B cell (primary cell): ENCODE measurements at regions not wholly inside any gene's neighbourhood (a gene's known extent, or its start where the extent isn't known, plus 50 kb on each side); places are given as distances from the start of the nearest gene placed in this dataset.

Experiments used
- ATAC-seq: fragments of 200-7000 bp; cut with Tn5 transposase; one replicate; pipeline ENCODE4 v1.10.0; 2021; ENCODE audit warnings: low read depth, mild to moderate bottlenecking, moderate number of reproducible peaks, moderate library complexity
- CTCF ChIA-PET: fragments of 350-600 bp; sonication (Branson Sonifier 250); formaldehyde crosslinking; loops from one replicate; lab custom pipeline; 2021; ENCODE audit warnings: antibody characterized with exemption, inconsistent platforms; lab: Charles Lee
- POLR2A ChIA-PET: fragments of 350-600 bp; sonication (Branson Sonifier 250); formaldehyde crosslinking; loops from one replicate; lab custom pipeline; 2021; ENCODE audit warnings: antibody characterized with exemption; lab: Charles Lee
- DNase-seq: peaks from one replicate; pipeline ENCODE4 v3.0.0; 2013
- H2AFZ ChIP-seq: 2 replicates; pipeline ENCODE4 v1.6.1; 2012; ENCODE audit warnings: mild to moderate bottlenecking, low read depth, low read length; ENCODE audit not compliant: insufficient read depth, poor library complexity, severe bottlenecking
- H3K27ac ChIP-seq, 2 donors: 1 replicate in 1 of 2; 2 replicates in 1 of 2; pipeline ENCODE4 v1.5.1; 2012 to 2013; ENCODE audit warnings: low read length in 2 of 2, mild to moderate bottlenecking in 2 of 2, moderate library complexity in 1 of 2
- H3K27me3 ChIP-seq, 4 experiments: fragments of 200-600 bp in 1 of 4; sonication (generic) in 1 of 4; replicated peaks in 1 of 4; 1 replicate in 2 of 4; 2 replicates in 2 of 4; pipeline versions ENCODE4 v1.6.1 to v1.7.0; 2013 to 2016; ENCODE audit warnings: low read length in 3 of 4, mild to moderate bottlenecking in 2 of 4, mixed read lengths in 1 of 4, moderate library complexity in 1 of 4; ENCODE audit not compliant: insufficient read depth in 4 of 4, control insufficient read depth in 3 of 4; ENCODE audit errors: control extremely low read depth in 1 of 4
- H3K36me3 ChIP-seq, 2 experiments: replicated peaks in 1 of 2; 1 replicate in 1 of 2; 2 replicates in 1 of 2; pipeline versions ENCODE4 v1.6.1 to v1.7.1; 2013; ENCODE audit warnings: low read length in 1 of 2; ENCODE audit not compliant: insufficient read depth in 2 of 2, control insufficient read depth in 1 of 2; ENCODE audit errors: control extremely low read depth in 1 of 2, extremely low read depth in 1 of 2
- H3K4me1 ChIP-seq, 2 donors: fragments of 200-600 bp in 1 of 2; sonication (generic) in 1 of 2; 1 replicate in 1 of 2; 2 replicates in 1 of 2; pipeline versions ENCODE4 v1.5.1 to v1.6.1; 2013 to 2017; ENCODE audit warnings: low read length in 2 of 2; ENCODE audit not compliant: control insufficient read depth in 2 of 2, insufficient read depth in 2 of 2
- H3K4me2 ChIP-seq: replicated peaks from 2 replicates; pipeline ENCODE3; 2012; ENCODE audit warnings: mild to moderate bottlenecking, low read depth, low read length; ENCODE audit not compliant: poor library complexity, severe bottlenecking
- H3K4me3 ChIP-seq, 5 experiments: fragments of 200-600 bp in 1 of 5; sonication (generic) in 1 of 5; 1 replicate in 3 of 5; 2 replicates in 2 of 5; pipeline versions ENCODE4 v1.5.1 to v1.7.0; 2011 to 2016; ENCODE audit warnings: low read length in 4 of 5, mild to moderate bottlenecking in 4 of 5, low read depth in 2 of 5, control low read depth in 1 of 5, moderate library complexity in 1 of 5; ENCODE audit not compliant: insufficient read depth in 1 of 5; ENCODE audit errors: control extremely low read depth in 1 of 5, extremely low read depth in 1 of 5
- H3K79me2 ChIP-seq: fragments of 200-600 bp; sonication (generic); one replicate; pipeline ENCODE4 v1.6.0; 2016; ENCODE audit warnings: low read length; ENCODE audit not compliant: control insufficient read depth, insufficient read depth
- H3K9ac ChIP-seq: fragments of 200-600 bp; sonication (generic); 2 replicates; pipeline ENCODE4 v1.6.1; 2017; ENCODE audit warnings: mild to moderate bottlenecking, low read length, moderate library complexity
- H3K9me3 ChIP-seq, 3 donors: one replicate each; pipeline versions ENCODE4 v1.6.1 to v1.7.1; 2013; ENCODE audit warnings: low read length in 2 of 3; ENCODE audit not compliant: control insufficient read depth in 2 of 3, insufficient read depth in 1 of 3; ENCODE audit errors: control extremely low read depth in 1 of 3
- H4K20me1 ChIP-seq: 2 replicates; pipeline ENCODE4 v1.6.0; 2012; ENCODE audit warnings: mild to moderate bottlenecking, low read length; ENCODE audit not compliant: insufficient read depth, control insufficient read depth, poor library complexity, severe bottlenecking
- H3K27ac Mint-ChIP-seq: one replicate; pipeline ENCODE4 v1.8.0; 2021; ENCODE audit warnings: mixed read lengths
- H3K27me3 Mint-ChIP-seq: one replicate; pipeline ENCODE4 v1.8.0; 2021; ENCODE audit warnings: mixed read lengths
- H3K4me1 Mint-ChIP-seq: one replicate; pipeline ENCODE4 v1.8.0; 2021; ENCODE audit warnings: mixed read lengths
- H3K4me3 Mint-ChIP-seq: one replicate; pipeline ENCODE4 v1.8.0; 2021; ENCODE audit warnings: mixed read lengths
- H3K9me3 Mint-ChIP-seq: one replicate; pipeline ENCODE4 v1.8.0; 2022; ENCODE audit warnings: mixed read lengths; ENCODE audit not compliant: insufficient read depth
- EZH2 ChIP-seq: IDR thresholded peaks from 2 replicates; pipeline ENCODE4 v1.6.1; 2012; ENCODE audit warnings: borderline replicate concordance, low read depth, mild to moderate bottlenecking, moderate library complexity, low read length; ENCODE audit not compliant: insufficient read depth, poor library complexity, severe bottlenecking
- WGBS: methylation state at CpG from one replicate; pipeline ENCODE4 v1.1.5; 2013; ENCODE audit warnings: missing lambda C conversion rate; ENCODE audit not compliant: insufficient coverage; 5-methylcytosine and 5-hydroxymethylcytosine counted together
- intact Hi-C: fragments of 100-400 bp; cut with micrococcal nuclease; formaldehyde crosslinking; loops from one replicate; pipeline ENCODE4 v1.10.0; 2022
- TF ChIP-seq, protein P1 (sequence below): fragments of 200-600 bp; IDR thresholded peaks from one replicate; pipeline ENCODE4 v1.8.0; 2022; ENCODE audit warnings: antibody characterized with exemption, mild to moderate bottlenecking

DNA sequence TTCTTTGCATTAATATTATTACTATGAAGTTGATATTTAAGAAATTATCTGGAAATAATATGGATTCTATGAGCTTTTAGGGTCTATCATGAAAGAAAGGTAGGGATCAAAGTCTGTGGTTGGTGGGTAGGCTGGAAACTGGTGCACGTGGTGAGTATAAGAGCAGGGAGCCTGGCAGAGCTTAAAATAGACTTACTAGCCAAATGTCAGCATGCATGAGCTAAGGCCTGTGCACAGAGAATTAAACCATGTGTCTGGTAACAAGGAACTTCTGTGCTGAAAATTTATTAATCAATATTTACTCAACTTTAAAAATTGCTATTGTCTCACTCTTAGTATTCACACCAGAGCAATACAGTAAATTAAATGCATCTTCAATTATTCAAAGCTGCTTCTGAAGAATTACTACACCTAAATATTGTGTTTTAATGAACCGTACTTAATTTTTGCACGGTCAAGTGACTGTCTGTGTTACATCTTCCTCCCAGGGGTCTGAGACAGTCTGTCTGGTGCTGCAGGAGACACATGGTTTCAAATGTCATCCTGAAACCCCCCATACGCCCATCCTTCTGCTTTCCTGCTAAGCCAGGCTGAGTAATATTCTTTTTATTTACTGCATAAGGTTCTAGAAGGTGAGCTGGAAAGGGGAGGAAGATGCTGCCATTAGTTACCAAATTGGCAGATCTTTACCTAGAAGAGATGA is 161.0 kb upstream of the NLRP1 start:
- POLR2A ChIA-PET, result no interaction called here
- Histone ChIP-seq H3K27me3 (no peaks in the 10 kb centered on the region), H3K4me1 (no peaks in the 10 kb centered on the region), H4K20me1 (no peaks in the 10 kb centered on the region), H3K27ac (no peak overlapping the region), H3K4me3 (no peak overlapping the region), H2AFZ (no peak overlapping the region), H3K9me3 (no peaks in the 10 kb centered on the region), H3K9ac (no peak overlapping the region), H3K79me2 (no peaks in the 10 kb centered on the region), H3K36me3 (no peaks in the 10 kb centered on the region), H3K4me2 (no peak overlapping the region)
- Mint-ChIP-seq H3K4me1 (no peaks in the 10 kb centered on the region), H3K27ac (no peak overlapping the region), H3K27me3 (peaks cover 13% of the 10 kb centered on the region), H3K4me3 (no peak overlapping the region), H3K9me3 (peaks cover 2% of the 10 kb centered on the region)
- CTCF ChIA-PET, result no interaction called here
- intact Hi-C loops, result no loop called here
- 94% methylated on average over 3 of the region's 4 CpGs for WGBS
- DNase-seq, result no peak
- no peak for ATAC-seq
- no peak for TF ChIP-seq EZH2
- TF ChIP-seq, protein P1, sequence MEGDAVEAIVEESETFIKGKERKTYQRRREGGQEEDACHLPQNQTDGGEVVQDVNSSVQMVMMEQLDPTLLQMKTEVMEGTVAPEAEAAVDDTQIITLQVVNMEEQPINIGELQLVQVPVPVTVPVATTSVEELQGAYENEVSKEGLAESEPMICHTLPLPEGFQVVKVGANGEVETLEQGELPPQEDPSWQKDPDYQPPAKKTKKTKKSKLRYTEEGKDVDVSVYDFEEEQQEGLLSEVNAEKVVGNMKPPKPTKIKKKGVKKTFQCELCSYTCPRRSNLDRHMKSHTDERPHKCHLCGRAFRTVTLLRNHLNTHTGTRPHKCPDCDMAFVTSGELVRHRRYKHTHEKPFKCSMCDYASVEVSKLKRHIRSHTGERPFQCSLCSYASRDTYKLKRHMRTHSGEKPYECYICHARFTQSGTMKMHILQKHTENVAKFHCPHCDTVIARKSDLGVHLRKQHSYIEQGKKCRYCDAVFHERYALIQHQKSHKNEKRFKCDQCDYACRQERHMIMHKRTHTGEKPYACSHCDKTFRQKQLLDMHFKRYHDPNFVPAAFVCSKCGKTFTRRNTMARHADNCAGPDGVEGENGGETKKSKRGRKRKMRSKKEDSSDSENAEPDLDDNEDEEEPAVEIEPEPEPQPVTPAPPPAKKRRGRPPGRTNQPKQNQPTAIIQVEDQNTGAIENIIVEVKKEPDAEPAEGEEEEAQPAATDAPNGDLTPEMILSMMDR, result no peak

DNA sequence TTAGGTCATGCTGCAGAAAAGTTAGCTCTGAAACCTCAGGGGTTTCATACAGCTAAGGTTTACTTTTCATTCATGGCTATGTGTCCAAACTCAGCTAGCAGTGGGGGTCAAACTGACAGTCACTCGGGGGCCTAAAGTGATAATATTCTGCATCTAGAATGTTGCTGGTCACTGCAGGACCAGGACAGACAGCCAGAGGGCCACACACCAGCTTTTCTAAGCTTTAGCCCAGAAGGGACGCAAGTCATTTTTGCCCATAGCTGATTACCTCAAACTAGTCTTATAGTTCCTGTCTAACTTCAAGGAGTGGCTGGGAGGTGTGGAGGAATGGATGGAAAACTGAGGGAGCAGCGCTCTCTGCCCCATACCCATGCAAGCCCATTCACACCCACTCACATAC is 163.0 kb upstream of the NLRP1 start:
- Mint-ChIP-seq H3K27me3 (peaks cover 13% of the 10 kb centered on the region), H3K9me3 (peaks cover 2% of the 10 kb centered on the region), H3K4me1 (no peaks in the 10 kb centered on the region), H3K27ac (no peak overlapping the region), H3K4me3 (no peak overlapping the region)
- intact Hi-C loops, result no loop called here
- Histone ChIP-seq H3K27me3 (no peaks in the 10 kb centered on the region), H4K20me1 (no peaks in the 10 kb centered on the region), H2AFZ (no peak overlapping the region), H3K4me1 (no peaks in the 10 kb centered on the region), H3K4me2 (no peak overlapping the region), H3K9me3 (no peaks in the 10 kb centered on the region), H3K27ac (no peak overlapping the region), H3K4me3 (no peak overlapping the region), H3K36me3 (no peaks in the 10 kb centered on the region), H3K79me2 (no peaks in the 10 kb centered on the region), H3K9ac (no peak overlapping the region)
- DNase-seq (no peak), ATAC-seq (no peak)
- 86% methylated on average over 1 of the region's 3 CpGs for WGBS
- ChIA-PET CTCF (no interaction called here), POLR2A (no interaction called here)
- TF ChIP-seq, protein P1, result no peak
- no peak for TF ChIP-seq EZH2
